ENCODE measurements at regions not wholly inside any gene's neighbourhood (a gene's known extent, or its start where the extent isn't known, plus 50 kb on each side); places are given as distances from the start of the nearest gene placed in this dataset.

DNA sequence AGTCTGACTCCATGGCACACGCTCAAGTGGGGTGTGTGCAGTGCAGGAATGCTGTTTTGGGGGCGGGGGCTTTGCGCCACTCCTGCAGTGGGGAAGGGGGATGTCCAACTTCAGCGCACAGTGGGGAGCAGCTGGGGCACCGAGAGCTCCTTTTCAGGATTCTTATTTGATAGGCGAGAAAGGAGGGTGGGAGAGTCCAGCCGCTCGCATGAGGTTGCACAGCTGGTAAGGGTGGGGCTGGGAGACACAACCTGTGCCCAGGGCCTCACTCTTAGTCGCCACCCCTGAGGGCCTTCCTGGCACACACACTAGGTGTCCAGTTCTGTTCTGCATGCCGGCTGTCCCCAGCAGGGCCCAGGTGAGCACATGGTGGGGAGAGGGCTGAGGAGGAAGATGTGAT, 190.8 kb downstream of the UQCRFS1 start:
- no peak overlapping the region for H3K4me3 ChIP-seq
- H3K27ac ChIP-seq, result no peak overlapping the region
- no peaks in the 10 kb centered on the region for H3K4me1 ChIP-seq
- no peak for DNase-seq (ENCODE audit: low spot score in 2 of 2)
- intact Hi-C loops (cut with DNase I; ENCODE audit: low total_unique reads), result no loop called here
- peaks cover 0 to 23% of the 10 kb centered on the region in 2 donors for H3K27me3 ChIP-seq
- H3K9me3 ChIP-seq, result no peaks in the 10 kb centered on the region
- H3K36me3 ChIP-seq, result no peaks in the 10 kb centered on the region
- TF ChIP-seq POLR2AphosphoS5 (IDR thresholded peaks at IDR 0.05) (no peak), POLR2A (IDR thresholded peaks at IDR 0.05) (no peak)
- TF ChIP-seq, protein P1, sequence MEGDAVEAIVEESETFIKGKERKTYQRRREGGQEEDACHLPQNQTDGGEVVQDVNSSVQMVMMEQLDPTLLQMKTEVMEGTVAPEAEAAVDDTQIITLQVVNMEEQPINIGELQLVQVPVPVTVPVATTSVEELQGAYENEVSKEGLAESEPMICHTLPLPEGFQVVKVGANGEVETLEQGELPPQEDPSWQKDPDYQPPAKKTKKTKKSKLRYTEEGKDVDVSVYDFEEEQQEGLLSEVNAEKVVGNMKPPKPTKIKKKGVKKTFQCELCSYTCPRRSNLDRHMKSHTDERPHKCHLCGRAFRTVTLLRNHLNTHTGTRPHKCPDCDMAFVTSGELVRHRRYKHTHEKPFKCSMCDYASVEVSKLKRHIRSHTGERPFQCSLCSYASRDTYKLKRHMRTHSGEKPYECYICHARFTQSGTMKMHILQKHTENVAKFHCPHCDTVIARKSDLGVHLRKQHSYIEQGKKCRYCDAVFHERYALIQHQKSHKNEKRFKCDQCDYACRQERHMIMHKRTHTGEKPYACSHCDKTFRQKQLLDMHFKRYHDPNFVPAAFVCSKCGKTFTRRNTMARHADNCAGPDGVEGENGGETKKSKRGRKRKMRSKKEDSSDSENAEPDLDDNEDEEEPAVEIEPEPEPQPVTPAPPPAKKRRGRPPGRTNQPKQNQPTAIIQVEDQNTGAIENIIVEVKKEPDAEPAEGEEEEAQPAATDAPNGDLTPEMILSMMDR (IDR thresholded peaks at IDR 0.05), result no peak

DNA sequence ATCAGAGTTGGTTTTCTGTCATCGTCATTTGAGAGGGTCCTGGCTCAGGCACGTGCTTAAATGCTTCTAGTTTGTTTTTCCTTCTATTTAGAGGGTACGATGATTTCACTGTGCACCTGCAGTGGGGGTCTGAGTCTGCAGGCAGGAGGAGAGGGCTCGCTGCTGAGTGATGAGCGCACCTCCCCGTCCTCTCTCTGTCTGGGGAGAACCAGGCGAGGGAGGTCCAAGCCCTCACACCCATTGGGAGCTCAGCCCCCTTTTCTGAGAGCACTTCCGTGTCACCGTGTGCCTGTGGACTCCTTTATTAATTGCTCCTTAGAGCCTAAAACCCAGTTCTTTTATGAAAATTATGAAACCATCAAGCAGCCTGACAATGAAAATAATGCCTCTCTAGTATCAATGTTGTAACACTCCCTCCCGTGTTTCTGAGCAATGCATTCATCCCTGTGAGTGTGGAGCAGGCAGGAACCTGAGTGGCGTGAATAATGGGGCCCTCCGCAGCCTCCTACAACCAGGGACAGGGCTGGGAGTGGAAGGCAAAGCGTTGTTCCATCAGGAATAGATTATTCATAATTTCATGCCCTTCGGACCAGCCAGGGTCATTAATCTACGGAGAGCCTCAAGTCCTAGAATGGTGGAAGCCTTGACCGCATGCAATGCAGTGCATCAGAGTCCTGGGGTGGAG, 191.6 kb downstream of the UQCRFS1 start:
- no peak for DNase-seq (ENCODE audit: low spot score in 2 of 2)
- intact Hi-C loops (cut with DNase I; ENCODE audit: low total_unique reads), result no loop called here
- H3K9me3 ChIP-seq, result no peaks in the 10 kb centered on the region
- H3K36me3 ChIP-seq, result no peaks in the 10 kb centered on the region
- no peaks in the 10 kb centered on the region for H3K4me1 ChIP-seq
- TF ChIP-seq, protein P1 (IDR thresholded peaks at IDR 0.05), result no peak
- TF ChIP-seq POLR2AphosphoS5 (IDR thresholded peaks at IDR 0.05) (no peak), POLR2A (IDR thresholded peaks at IDR 0.05) (no peak)
- no peak overlapping the region for H3K27ac ChIP-seq
- no peak overlapping the region for H3K4me3 ChIP-seq
- H3K27me3 ChIP-seq, result peaks cover 0 to 30% of the 10 kb centered on the region in 2 donors

- no peak overlapping the region for H3K4me3 ChIP-seq
- no peaks in the 10 kb centered on the region for H3K9me3 ChIP-seq
- H3K27me3 ChIP-seq, result peaks cover 0 to 33% of the 10 kb centered on the region in 2 donors
- H3K27ac ChIP-seq, result no peak overlapping the region
- no peaks in the 10 kb centered on the region for H3K36me3 ChIP-seq
- H3K4me1 ChIP-seq, result no peaks in the 10 kb centered on the region
- no peak for TF ChIP-seq POLR2A (IDR thresholded peaks at IDR 0.05)
- TF ChIP-seq, protein P1 (IDR thresholded peaks at IDR 0.05), result no peak
- no peak for TF ChIP-seq POLR2AphosphoS5 (IDR thresholded peaks at IDR 0.05)
- no peak for DNase-seq (ENCODE audit: low spot score in 2 of 2)
- intact Hi-C loops (cut with DNase I; ENCODE audit: low total_unique reads), result no loop called here
These were observed 193.5 kb downstream of the UQCRFS1 start for GRCh38 chr19:29019403-29019802.

- peaks cover 0 to 33% of the 10 kb centered on the region in 2 donors for H3K27me3 ChIP-seq
- H3K27ac ChIP-seq, result no peak overlapping the region
- H3K36me3 ChIP-seq, result no peaks in the 10 kb centered on the region
- TF ChIP-seq, protein P1 (IDR thresholded peaks at IDR 0.05), result no peak
- no peak for TF ChIP-seq POLR2AphosphoS5 (IDR thresholded peaks at IDR 0.05)
- TF ChIP-seq POLR2A (IDR thresholded peaks at IDR 0.05), result no peak
- intact Hi-C loops (cut with DNase I; ENCODE audit: low total_unique reads), result no loop called here
- no peaks in the 10 kb centered on the region for H3K4me1 ChIP-seq
- no peak for DNase-seq (ENCODE audit: low spot score in 2 of 2)
- H3K9me3 ChIP-seq, result no peaks in the 10 kb centered on the region
- H3K4me3 ChIP-seq, result no peak overlapping the region
These were observed 194.4 kb downstream of the UQCRFS1 start for GRCh38 chr19:29018542-29018941.

DNA sequence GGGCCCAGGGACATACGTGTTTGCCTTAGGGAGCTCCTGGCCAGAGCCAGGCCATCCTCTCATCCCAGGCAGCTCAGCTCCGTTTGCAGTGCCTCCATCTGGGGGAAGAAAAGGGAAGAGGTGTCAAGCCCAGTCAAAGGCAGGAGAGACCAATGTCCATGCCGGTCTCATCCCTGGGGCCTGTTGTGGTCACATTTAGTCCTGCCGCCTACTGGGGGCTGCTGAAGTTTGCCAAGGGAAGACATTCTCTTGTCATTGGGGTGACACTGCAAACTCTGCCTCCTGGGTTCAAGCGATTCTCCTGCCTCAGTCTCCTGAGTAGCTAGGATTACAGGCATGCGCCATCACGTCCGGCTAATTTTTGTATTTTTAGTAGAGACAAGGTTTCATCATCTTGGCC, 195.2 kb downstream of the UQCRFS1 start:
- Histone ChIP-seq H3K4me1 (no peaks in the 10 kb centered on the region), H3K4me3 (no peak overlapping the region), H3K27ac (no peak overlapping the region), H3K36me3 (no peaks in the 10 kb centered on the region), H3K9me3 (no peaks in the 10 kb centered on the region), H3K27me3 (peaks cover 0 to 33% of the 10 kb centered on the region in 2 donors)
- intact Hi-C loops (cut with DNase I; ENCODE audit: low total_unique reads), result no loop called here
- TF ChIP-seq POLR2AphosphoS5 (IDR thresholded peaks at IDR 0.05) (no peak), POLR2A (IDR thresholded peaks at IDR 0.05) (no peak)
- TF ChIP-seq, protein P1 (IDR thresholded peaks at IDR 0.05), result no peak
- no peak for DNase-seq (ENCODE audit: low spot score in 2 of 2)
